Midbrain (tissue), 1 donor: ENCODE measurements at regions not wholly inside any gene's neighbourhood (a gene's known extent, or its start where the extent isn't known, plus 50 kb on each side); places are given as distances from the start of the nearest gene placed in this dataset.

Experiments
- DNase-seq: peaks from one replicate; lab custom pipeline; 2025; lab: John Stamatoyannopoulos, UW

GRCh38 chr2:225742487-225742886 lies 343.0 kb downstream of the NYAP2 start:
- DNase-seq, result no peak

GRCh38 chr2:225740086-225740485 lies 340.6 kb downstream of the NYAP2 start:
- DNase-seq, result no peak

GRCh38 chr2:225739328-225739727 lies 339.8 kb downstream of the NYAP2 start:
- no peak for DNase-seq

GRCh38 chr2:225738735-225739134 lies 339.2 kb downstream of the NYAP2 start:
- DNase-seq, result no peak

- no peak for DNase-seq
Observed at GRCh38 chr2:225737556-225737955, 338.0 kb downstream of the NYAP2 start.

- no peak for DNase-seq
Observed at GRCh38 chr2:225735844-225736243, 336.3 kb downstream of the NYAP2 start.

GRCh38 chr2:225725726-225726125 lies 326.2 kb downstream of the NYAP2 start:
- DNase-seq, result no peak
